MCF 10A (cell line): ENCODE measurements at regions not wholly inside any gene's neighbourhood (a gene's known extent, or its start where the extent isn't known, plus 50 kb on each side); places are given as distances from the start of the nearest gene placed in this dataset.

Experiments used
- BruUV-seq: library from RNA; stranded (reverse); fragments of 400-500 nt; replicated peaks from 2 replicates; lab custom pipeline; 2021; lab: Mats Ljungman, UMichigan
- CTCF ChIA-PET: fragments of 300-600 bp; sonication (Branson Sonifier 250); formaldehyde crosslinking; extraction: SDS; loops from one replicate; lab custom pipeline; 2021; ENCODE audit warnings: antibody characterized with exemption, inconsistent platforms; lab: Yijun Ruan, JAX
- POLR2A ChIA-PET: fragments of 300-600, 350-650 bp; sonication (Branson Sonifier 250); formaldehyde crosslinking; extraction: SDS; loops from one replicate; lab custom pipeline; 2020; ENCODE audit warnings: antibody characterized with exemption, inconsistent platforms; lab: Yijun Ruan, JAX
- DNase-seq: peaks from one replicate; pipeline ENCODE4 v3.0.0-alpha.2; 2018; ENCODE audit not compliant: unreplicated experiment
- H3K27ac Mint-ChIP-seq: one replicate; pipeline ENCODE4 v1.8.0; 2022; ENCODE audit warnings: mild to moderate bottlenecking, low read depth, mixed read lengths; ENCODE audit not compliant: unreplicated experiment
- H3K27me3 Mint-ChIP-seq: one replicate; pipeline ENCODE4 v1.8.0; 2022; ENCODE audit warnings: mixed read lengths; ENCODE audit not compliant: insufficient read depth, unreplicated experiment
- H3K36me3 Mint-ChIP-seq: one replicate; pipeline ENCODE4 v1.8.0; 2022; ENCODE audit warnings: mild to moderate bottlenecking, moderate library complexity, mixed read lengths; ENCODE audit not compliant: insufficient read depth, unreplicated experiment
- H3K4me1 Mint-ChIP-seq: one replicate; pipeline ENCODE4 v1.8.0; 2022; ENCODE audit warnings: mixed read lengths; ENCODE audit not compliant: insufficient read depth, unreplicated experiment
- H3K4me3 Mint-ChIP-seq: one replicate; pipeline ENCODE4 v1.8.0; 2022; ENCODE audit warnings: mild to moderate bottlenecking, moderate library complexity, mixed read lengths; ENCODE audit not compliant: unreplicated experiment
- H3K9me3 Mint-ChIP-seq: one replicate; pipeline ENCODE4 v1.8.0; 2022; ENCODE audit warnings: mixed read lengths; ENCODE audit not compliant: unreplicated experiment
- intact Hi-C: fragments of 100-400 bp; cut with micrococcal nuclease; formaldehyde crosslinking; loops from 2 replicates; pipeline ENCODE4 v1.14.1; 2022
- TF ChIP-seq, protein P1 (sequence below): fragments of 200-600 bp; IDR thresholded peaks from one replicate; pipeline ENCODE4 v1.8.0; 2022; ENCODE audit warnings: antibody characterized with exemption, mild to moderate bottlenecking; ENCODE audit not compliant: unreplicated experiment

DNA sequence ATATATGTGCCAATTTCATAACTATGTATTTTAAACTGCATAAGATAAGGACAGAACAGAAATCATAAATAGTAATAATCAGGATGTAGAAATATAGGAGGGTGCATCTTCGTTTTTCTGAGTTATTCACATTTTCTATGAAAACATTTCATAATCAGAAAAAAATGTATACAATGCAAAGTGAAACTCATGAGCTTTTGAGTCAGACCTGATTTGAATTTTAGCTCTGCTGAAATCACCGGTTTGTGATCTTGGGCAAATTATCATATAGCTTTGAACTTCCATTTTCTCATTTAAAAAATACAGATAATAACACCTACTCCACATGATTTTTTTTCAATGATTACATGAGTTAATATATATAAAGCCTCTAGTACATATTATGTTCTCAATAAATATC is 106.9 kb downstream of the KDR start:
- Mint-ChIP-seq H3K27me3 (no peaks in the 10 kb centered on the region), H3K4me3 (no peak overlapping the region), H3K27ac (peak overlapping the region; percentile 66), H3K4me1 (peaks cover 32% of the 10 kb centered on the region), H3K9me3 (peaks cover 15% of the 10 kb centered on the region), H3K36me3 (no peaks in the 10 kb centered on the region)
- no TSS peak for BruUV-seq
- CTCF ChIA-PET, result interaction anchor here (0.5 to 1.2 kb wide), 4 partner anchors 166 to 321 kb away, joined by 3 to 5 read pairs (median 3); no protein-coding TSS in a partner anchor
- intact Hi-C loops, result no loop called here
- DNase-seq, result no peak
- POLR2A ChIA-PET, result interaction anchor here (0.5 to 5.9 kb wide), 11 partner anchors 12 to 339 kb away, joined by 3 to 77 read pairs (median 4); partner anchors contain the start of gene SRD5A3
- TF ChIP-seq, protein P1, sequence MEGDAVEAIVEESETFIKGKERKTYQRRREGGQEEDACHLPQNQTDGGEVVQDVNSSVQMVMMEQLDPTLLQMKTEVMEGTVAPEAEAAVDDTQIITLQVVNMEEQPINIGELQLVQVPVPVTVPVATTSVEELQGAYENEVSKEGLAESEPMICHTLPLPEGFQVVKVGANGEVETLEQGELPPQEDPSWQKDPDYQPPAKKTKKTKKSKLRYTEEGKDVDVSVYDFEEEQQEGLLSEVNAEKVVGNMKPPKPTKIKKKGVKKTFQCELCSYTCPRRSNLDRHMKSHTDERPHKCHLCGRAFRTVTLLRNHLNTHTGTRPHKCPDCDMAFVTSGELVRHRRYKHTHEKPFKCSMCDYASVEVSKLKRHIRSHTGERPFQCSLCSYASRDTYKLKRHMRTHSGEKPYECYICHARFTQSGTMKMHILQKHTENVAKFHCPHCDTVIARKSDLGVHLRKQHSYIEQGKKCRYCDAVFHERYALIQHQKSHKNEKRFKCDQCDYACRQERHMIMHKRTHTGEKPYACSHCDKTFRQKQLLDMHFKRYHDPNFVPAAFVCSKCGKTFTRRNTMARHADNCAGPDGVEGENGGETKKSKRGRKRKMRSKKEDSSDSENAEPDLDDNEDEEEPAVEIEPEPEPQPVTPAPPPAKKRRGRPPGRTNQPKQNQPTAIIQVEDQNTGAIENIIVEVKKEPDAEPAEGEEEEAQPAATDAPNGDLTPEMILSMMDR, result no peak

DNA sequence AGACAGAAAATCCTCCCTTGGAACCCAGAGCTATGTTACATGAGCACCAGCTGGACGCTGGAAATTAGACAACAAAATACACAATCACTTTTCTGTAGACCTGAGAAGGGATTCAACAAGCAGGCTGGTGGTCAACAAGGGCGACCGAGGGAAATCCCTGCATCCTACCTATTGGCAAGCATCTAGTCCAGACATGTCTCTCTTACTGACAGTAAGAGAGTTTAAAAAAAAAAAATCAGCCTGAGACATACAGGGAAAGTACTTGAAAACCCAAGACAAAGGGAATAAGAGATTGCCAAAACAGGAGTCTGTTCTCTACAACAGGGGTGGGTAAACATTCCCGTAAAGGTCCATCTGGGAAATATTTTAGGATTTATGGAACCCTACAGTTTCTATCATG is 108.0 kb downstream of the KDR start:
- no peaks in the 10 kb centered on the region for H3K36me3 Mint-ChIP-seq
- H3K4me3 Mint-ChIP-seq, result no peak overlapping the region
- H3K27me3 Mint-ChIP-seq, result no peaks in the 10 kb centered on the region
- DNase-seq, result no peak
- ChIA-PET POLR2A (interaction anchor here (1.0 to 5.9 kb wide), 5 partner anchors 13 to 381 kb away, joined by 3 to 77 read pairs (median 8); no protein-coding TSS in a partner anchor), CTCF (interaction anchor here (0.6 to 1.4 kb wide), 5 partner anchors 10 to 305 kb away, joined by 3 to 5 read pairs (median 3); no protein-coding TSS in a partner anchor)
- no TSS peak for BruUV-seq
- H3K27ac Mint-ChIP-seq, result peak overlapping the region; percentile 67
- H3K4me1 Mint-ChIP-seq, result peaks cover 32% of the 10 kb centered on the region
- TF ChIP-seq, protein P1, result no peak
- intact Hi-C loops, result no loop called here
- peaks cover 15% of the 10 kb centered on the region for H3K9me3 Mint-ChIP-seq

DNA sequence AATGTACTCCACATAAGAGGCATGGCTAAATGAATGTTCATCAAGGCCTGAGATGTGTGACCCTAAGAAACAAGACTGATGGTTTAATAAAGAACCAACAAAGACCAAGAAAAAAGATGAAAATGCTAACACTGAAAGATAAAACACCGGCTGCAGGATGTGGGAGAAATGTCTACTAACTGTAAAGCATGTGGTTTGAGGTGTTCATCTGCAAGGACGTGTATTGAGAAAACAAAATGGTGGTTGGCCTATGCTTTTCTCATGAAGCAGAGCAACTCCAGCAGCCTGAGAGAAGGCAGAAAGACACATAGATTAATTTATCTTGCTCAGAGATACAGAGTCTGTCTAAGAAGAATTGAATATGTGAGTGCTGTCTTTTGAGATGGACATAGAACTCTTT is 109.3 kb downstream of the KDR start:
- ChIA-PET CTCF (no interaction called here), POLR2A (interaction anchor here (1.1 to 5.9 kb wide), 2 partner anchors 15 to 20 kb away, joined by 5 to 77 read pairs; no protein-coding TSS in a partner anchor)
- peaks cover 8% of the 10 kb centered on the region for H3K9me3 Mint-ChIP-seq
- no peaks in the 10 kb centered on the region for H3K27me3 Mint-ChIP-seq
- DNase-seq, result no peak
- peak overlapping the region; percentile 53 for H3K27ac Mint-ChIP-seq
- H3K4me1 Mint-ChIP-seq, result peaks cover 32% of the 10 kb centered on the region
- H3K4me3 Mint-ChIP-seq, result no peak overlapping the region
- intact Hi-C loops, result no loop called here
- H3K36me3 Mint-ChIP-seq, result no peaks in the 10 kb centered on the region
- BruUV-seq, result no TSS peak
- TF ChIP-seq, protein P1, result no peak

DNA sequence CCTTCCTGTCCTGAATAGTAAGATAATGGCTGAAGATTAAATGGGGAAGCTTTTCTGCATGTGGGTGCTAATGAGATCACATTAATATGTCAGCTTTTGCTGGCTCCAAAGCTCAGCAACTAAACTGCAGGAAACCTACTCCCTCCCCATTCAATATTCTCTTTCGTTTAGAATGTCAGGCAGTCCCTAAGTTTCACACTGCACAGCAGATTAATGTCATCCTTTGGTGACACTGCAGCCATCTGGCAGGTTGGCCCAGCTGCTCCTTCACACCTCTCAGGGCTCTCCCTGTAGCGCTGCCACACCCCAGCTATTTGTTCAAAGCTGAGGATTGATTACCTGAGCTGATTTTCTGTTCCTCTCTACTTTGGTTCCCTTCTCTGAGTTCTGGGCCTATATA is 110.5 kb downstream of the KDR start:
- intact Hi-C loops, result no loop called here
- no TSS peak for BruUV-seq
- CTCF ChIA-PET, result interaction anchor here (0.7 to 1.3 kb wide), 3 partner anchors 16 to 355 kb away, joined by 3 read pairs; no protein-coding TSS in a partner anchor

More for the DNA sequence above, 110.5 kb downstream of the KDR start:
- POLR2A ChIA-PET, result interaction anchor here (0.6 to 1.8 kb wide), 5 partner anchors 16 to 22 kb away, joined by 3 to 8 read pairs (median 4); no protein-coding TSS in a partner anchor
- TF ChIP-seq, protein P1, result no peak
- DNase-seq, result no peak
- peak overlapping the region; percentile 53 for H3K27ac Mint-ChIP-seq
- H3K4me3 Mint-ChIP-seq, result no peak overlapping the region
- H3K9me3 Mint-ChIP-seq, result peaks cover 15% of the 10 kb centered on the region
- H3K36me3 Mint-ChIP-seq, result no peaks in the 10 kb centered on the region
- peaks cover 25% of the 10 kb centered on the region for H3K4me1 Mint-ChIP-seq
- no peaks in the 10 kb centered on the region for H3K27me3 Mint-ChIP-seq
